Smooth muscle cell (in vitro differentiated cells): ENCODE measurements at regions not wholly inside any gene's neighbourhood (a gene's known extent, or its start where the extent isn't known, plus 50 kb on each side); places are given as distances from the start of the nearest gene placed in this dataset.
A peak's percentile ranks its signal among the peaks of the same experiment; 100 is the strongest.

ENCODE experiments used
- DNase-seq: peaks from one replicate; lab custom pipeline; 2025; ENCODE audit not compliant: unreplicated experiment; lab: John Stamatoyannopoulos, UW
- H2AFZ ChIP-seq: fragments of 200-600 bp; sonication (generic); 2 replicates; pipeline ENCODE4 v1.6.0; 2016; ENCODE audit warnings: antibody characterized with exemption, low read depth, mild to moderate bottlenecking
- H3F3A ChIP-seq: fragments of 200-600 bp; sonication (generic); 2 replicates; pipeline ENCODE4 v1.6.0; 2017; ENCODE audit warnings: antibody characterized with exemption, low read depth
- H3K27ac ChIP-seq: fragments of 200-600 bp; sonication (generic); 2 replicates; pipeline ENCODE4 v1.5.1; 2016; ENCODE audit warnings: low read depth, mild to moderate bottlenecking
- H3K27me3 ChIP-seq: fragments of 200-600 bp; sonication (generic); 2 replicates; pipeline ENCODE4 v1.6.1; 2016; ENCODE audit warnings: low read depth, mild to moderate bottlenecking
- H3K36me3 ChIP-seq: fragments of 200-600 bp; sonication (generic); 2 replicates; pipeline ENCODE4 v1.5.1; 2016; ENCODE audit warnings: low read depth
- H3K4me1 ChIP-seq: fragments of 200-600 bp; sonication (generic); 2 replicates; pipeline ENCODE4 v1.5.1; 2016; ENCODE audit warnings: low read depth
- H3K4me2 ChIP-seq: fragments of 200-600 bp; sonication (generic); 2 replicates; pipeline ENCODE4 v1.6.0; 2016; ENCODE audit warnings: mild to moderate bottlenecking
- H3K4me3 ChIP-seq: fragments of 200-600 bp; sonication (generic); 2 replicates; pipeline ENCODE4 v1.5.1; 2016; ENCODE audit warnings: mild to moderate bottlenecking
- H3K79me2 ChIP-seq: fragments of 200-600 bp; sonication (generic); 2 replicates; pipeline ENCODE4 v1.6.0; 2016; ENCODE audit warnings: low read depth, mild to moderate bottlenecking
- H3K9ac ChIP-seq: fragments of 200-600 bp; sonication (generic); 2 replicates; pipeline ENCODE4 v1.6.0; 2016; ENCODE audit warnings: low read depth
- H3K9me3 ChIP-seq: fragments of 200-600 bp; sonication (generic); replicated peaks from 2 replicates; pipeline ENCODE4 v1.5.1; 2016; ENCODE audit warnings: low read depth
- H4K20me1 ChIP-seq: fragments of 200-600 bp; sonication (generic); 2 replicates; pipeline ENCODE4 v1.6.0; 2016; ENCODE audit warnings: low read depth
- CTCF ChIP-seq: fragments of 200-600 bp; sonication (generic); IDR thresholded peaks from 2 replicates; pipeline ENCODE4 v1.5.1; 2017; ENCODE audit warnings: borderline replicate concordance, mild to moderate bottlenecking, antibody characterized with exemption; ENCODE audit not compliant: insufficient read depth, poor library complexity, severe bottlenecking
- WGBS: methylation state at CpG from one replicate; pipeline ENCODE4 v1.1.7; 2016; ENCODE audit warnings: low lambda C conversion rate; 5-methylcytosine and 5-hydroxymethylcytosine counted together

- no peak for TF ChIP-seq CTCF
- H3K9ac ChIP-seq = no peak overlapping the region
- no peaks in the 10 kb centered on the region for H3K79me2 ChIP-seq
- no peaks in the 10 kb centered on the region for H3K9me3 ChIP-seq
- H3K4me3 ChIP-seq = no peak overlapping the region
- no peak overlapping the region for H2AFZ ChIP-seq
- DNase-seq = no peak
- H3K4me2 ChIP-seq = no peak overlapping the region
- H3K4me1 ChIP-seq = no peaks in the 10 kb centered on the region
- WGBS = 90% methylated on average over 2 of the region's 2 CpGs
- no peak overlapping the region for H3K27ac ChIP-seq
- no peaks in the 10 kb centered on the region for H3K36me3 ChIP-seq
- no peaks in the 10 kb centered on the region for H3K27me3 ChIP-seq
- no peaks in the 10 kb centered on the region for H3F3A ChIP-seq
- H4K20me1 ChIP-seq = no peaks in the 10 kb centered on the region
Observed at GRCh38 chr10:108801220-108801619, 1122.1 kb downstream of the XPNPEP1 start.

GRCh38 chr10:108797573-108797972, 1125.7 kb downstream of the XPNPEP1 start:
- Histone ChIP-seq H4K20me1 (no peaks in the 10 kb centered on the region), H2AFZ (no peak overlapping the region), H3K9me3 (no peaks in the 10 kb centered on the region), H3K27ac (no peak overlapping the region), H3K4me2 (no peak overlapping the region), H3K36me3 (no peaks in the 10 kb centered on the region), H3K9ac (no peak overlapping the region), H3K4me1 (no peaks in the 10 kb centered on the region), H3F3A (no peaks in the 10 kb centered on the region), H3K27me3 (no peaks in the 10 kb centered on the region), H3K4me3 (no peak overlapping the region), H3K79me2 (no peaks in the 10 kb centered on the region)
- DNase-seq = no peak
- TF ChIP-seq CTCF = no peak
- WGBS = 64% methylated on average over 1 of the region's 1 CpG

GRCh38 chr10:108791794-108792474, 1131.4 kb downstream of the XPNPEP1 start:
- no peak overlapping the region for H3K4me2 ChIP-seq
- DNase-seq = no peak
- H3K4me1 ChIP-seq = no peaks in the 10 kb centered on the region
- no peaks in the 10 kb centered on the region for H3K79me2 ChIP-seq
- no peak overlapping the region for H3K9ac ChIP-seq
- H4K20me1 ChIP-seq = no peaks in the 10 kb centered on the region
- WGBS = 56% methylated on average over 1 of the region's 1 CpG
- H3K4me3 ChIP-seq = no peak overlapping the region
- H3K9me3 ChIP-seq = no peaks in the 10 kb centered on the region
- H3K27ac ChIP-seq = peak overlapping the region; percentile 12
- H3F3A ChIP-seq = peaks cover 7% of the 10 kb centered on the region
- H3K27me3 ChIP-seq = no peaks in the 10 kb centered on the region
- no peak overlapping the region for H2AFZ ChIP-seq
- no peak for TF ChIP-seq CTCF
- no peaks in the 10 kb centered on the region for H3K36me3 ChIP-seq

GRCh38 chr10:108791030-108791429, 1132.3 kb downstream of the XPNPEP1 start:
- H3K9ac ChIP-seq = no peak overlapping the region
- no peaks in the 10 kb centered on the region for H3K9me3 ChIP-seq
- H3K27ac ChIP-seq = no peak overlapping the region
- H3F3A ChIP-seq = peaks cover 7% of the 10 kb centered on the region
- no peak overlapping the region for H3K4me2 ChIP-seq
- no peaks in the 10 kb centered on the region for H3K27me3 ChIP-seq
- DNase-seq = no peak
- H3K4me3 ChIP-seq = no peak overlapping the region
- no peaks in the 10 kb centered on the region for H3K36me3 ChIP-seq
- 91% methylated on average over 4 of the region's 4 CpGs for WGBS
- TF ChIP-seq CTCF = no peak
- H2AFZ ChIP-seq = no peak overlapping the region
- H3K4me1 ChIP-seq = no peaks in the 10 kb centered on the region
- H3K79me2 ChIP-seq = no peaks in the 10 kb centered on the region
- no peaks in the 10 kb centered on the region for H4K20me1 ChIP-seq
